ENCODE measurements at regions not wholly inside any gene's neighbourhood (a gene's known extent, or its start where the extent isn't known, plus 50 kb on each side); places are given as distances from the start of the nearest gene placed in this dataset.

DNA sequence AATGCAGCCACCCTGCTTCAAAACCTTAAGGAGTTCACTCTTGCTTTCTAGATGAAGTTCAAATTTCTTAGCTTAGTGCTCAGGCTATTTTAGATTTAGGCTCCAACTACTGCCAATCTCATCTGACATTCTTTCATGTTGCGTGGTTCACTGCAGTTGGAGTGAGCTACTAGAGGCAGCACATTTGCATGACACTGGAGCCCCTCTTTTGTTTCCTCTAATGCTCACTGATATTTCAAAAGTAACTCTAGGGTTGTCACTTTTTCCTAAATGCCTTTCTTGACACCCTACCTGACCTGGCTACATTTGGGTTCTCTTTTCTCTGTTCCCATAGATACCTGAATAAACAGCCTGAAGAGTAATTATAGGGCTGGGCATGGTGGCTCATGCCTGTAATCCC, 586.5 kb upstream of the GOT2 start (continued):
- TF ChIP-seq ZNF592 (IDR thresholded peaks at IDR 0.05), result no peak
- TF ChIP-seq PAX8 (IDR thresholded peaks at IDR 0.05), result no peak
- TF ChIP-seq ZZZ3 (IDR thresholded peaks at IDR 0.05; ENCODE audit: control insufficient read depth, insufficient read length, low read depth), result no peak
- no peak for TF ChIP-seq MXI1 (IDR thresholded peaks at IDR 0.05; ENCODE audit: low read depth, low read length)
- TF ChIP-seq RUNX3 (IDR thresholded peaks at IDR 0.05; ENCODE audit: low read length), result no peak
- TF ChIP-seq NR2C2 (IDR thresholded peaks at IDR 0.05; ENCODE audit: borderline replicate concordance, control insufficient read depth, insufficient read length, low read depth), result no peak
- no peak for TF ChIP-seq SP1 (IDR thresholded peaks at IDR 0.05; ENCODE audit: low read depth, low read length)
- TF ChIP-seq E4F1 (IDR thresholded peaks at IDR 0.05; ENCODE audit: borderline replicate concordance, partially characterized antibody), result no peak
